Upper lobe of right lung (tissue), 1 donor: ENCODE measurements at regions not wholly inside any gene's neighbourhood (a gene's known extent, or its start where the extent isn't known, plus 50 kb on each side); places are given as distances from the start of the nearest gene placed in this dataset.

Experiments used
- ATAC-seq: fragments of 200-7000 bp; cut with Tn5 transposase; one replicate; pipeline ENCODE4 v1.9.1; 2020; ENCODE audit warnings: mild to moderate bottlenecking, moderate library complexity
- DNase-seq: peaks from one replicate; pipeline ENCODE4 v3.0.0-alpha.2; 2020
- H3K27ac ChIP-seq: fragments of 200-600 bp; one replicate; pipeline ENCODE4 v1.8.0; 2022
- H3K27me3 ChIP-seq: fragments of 200-600 bp; one replicate; pipeline ENCODE4 v1.8.0; 2022; ENCODE audit warnings: mild to moderate bottlenecking
- H3K36me3 ChIP-seq: fragments of 200-600 bp; one replicate; pipeline ENCODE4 v1.8.0; 2022
- H3K4me1 ChIP-seq: fragments of 200-600 bp; one replicate; pipeline ENCODE4 v1.8.0; 2022
- H3K4me3 ChIP-seq: fragments of 200-600 bp; one replicate; pipeline ENCODE4 v1.8.0; 2022; ENCODE audit warnings: mild to moderate bottlenecking
- H3K9me3 ChIP-seq: fragments of 200-600 bp; one replicate; pipeline ENCODE4 v1.8.0; 2022
- intact Hi-C: fragments of 100-400 bp; cut with DNase I; formaldehyde crosslinking; loops from one replicate; pipeline ENCODE4 v1.11.0; 2022
- TF ChIP-seq, protein P1 (sequence below): fragments of 200-600 bp; IDR thresholded peaks from one replicate; pipeline ENCODE4 v1.8.0; 2022; ENCODE audit warnings: antibody characterized with exemption
- donor health status: DM: no; HTN: yes; CAD: no; lungs with severe emphysema.

DNA sequence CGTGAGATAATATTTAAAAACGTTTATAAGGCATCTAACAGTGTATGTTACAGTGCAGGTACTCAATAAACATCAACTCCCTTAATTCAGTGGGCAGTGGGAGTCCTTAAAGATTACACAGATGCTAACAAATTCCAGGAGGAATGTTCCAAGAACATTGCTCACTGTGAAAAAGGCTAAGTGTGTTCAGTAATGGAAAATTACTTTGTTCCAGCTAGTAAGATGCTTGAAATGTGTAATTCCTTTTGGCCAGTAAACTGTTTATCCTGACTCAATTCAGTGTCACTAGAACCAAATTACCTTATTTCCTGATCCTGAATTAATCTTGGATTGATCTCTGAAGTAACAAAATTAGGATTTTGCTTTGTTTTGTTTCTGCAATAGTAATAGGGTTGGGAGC, 54.2 kb upstream of the SEMA6D start:
- no peaks in the 10 kb centered on the region for H3K4me1 ChIP-seq
- TF ChIP-seq, protein P1, sequence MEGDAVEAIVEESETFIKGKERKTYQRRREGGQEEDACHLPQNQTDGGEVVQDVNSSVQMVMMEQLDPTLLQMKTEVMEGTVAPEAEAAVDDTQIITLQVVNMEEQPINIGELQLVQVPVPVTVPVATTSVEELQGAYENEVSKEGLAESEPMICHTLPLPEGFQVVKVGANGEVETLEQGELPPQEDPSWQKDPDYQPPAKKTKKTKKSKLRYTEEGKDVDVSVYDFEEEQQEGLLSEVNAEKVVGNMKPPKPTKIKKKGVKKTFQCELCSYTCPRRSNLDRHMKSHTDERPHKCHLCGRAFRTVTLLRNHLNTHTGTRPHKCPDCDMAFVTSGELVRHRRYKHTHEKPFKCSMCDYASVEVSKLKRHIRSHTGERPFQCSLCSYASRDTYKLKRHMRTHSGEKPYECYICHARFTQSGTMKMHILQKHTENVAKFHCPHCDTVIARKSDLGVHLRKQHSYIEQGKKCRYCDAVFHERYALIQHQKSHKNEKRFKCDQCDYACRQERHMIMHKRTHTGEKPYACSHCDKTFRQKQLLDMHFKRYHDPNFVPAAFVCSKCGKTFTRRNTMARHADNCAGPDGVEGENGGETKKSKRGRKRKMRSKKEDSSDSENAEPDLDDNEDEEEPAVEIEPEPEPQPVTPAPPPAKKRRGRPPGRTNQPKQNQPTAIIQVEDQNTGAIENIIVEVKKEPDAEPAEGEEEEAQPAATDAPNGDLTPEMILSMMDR: no peak
- intact Hi-C loops: no loop called here
- DNase-seq (no peak), ATAC-seq (no peak)
- H3K9me3 ChIP-seq: no peaks in the 10 kb centered on the region
- H3K27me3 ChIP-seq: no peaks in the 10 kb centered on the region
- H3K4me3 ChIP-seq: no peak overlapping the region
- no peaks in the 10 kb centered on the region for H3K36me3 ChIP-seq
- H3K27ac ChIP-seq: no peak overlapping the region
